ENCODE measurements at regions not wholly inside any gene's neighbourhood (a gene's known extent, or its start where the extent isn't known, plus 50 kb on each side); places are given as distances from the start of the nearest gene placed in this dataset.

GRCh38 chr7:16015981-16016380, 329.5 kb upstream of the MEOX2 start:
- TF ChIP-seq POLR2A (IDR thresholded peaks at IDR 0.05) (no peak), CTCF (IDR thresholded peaks at IDR 0.05) (no peak)

Measured in prostate gland (tissue), 2 donors.